ENCODE measurements at regions not wholly inside any gene's neighbourhood (a gene's known extent, or its start where the extent isn't known, plus 50 kb on each side); places are given as distances from the start of the nearest gene placed in this dataset.
A peak's percentile ranks its signal among the peaks of the same experiment; 100 is the strongest.

DNA sequence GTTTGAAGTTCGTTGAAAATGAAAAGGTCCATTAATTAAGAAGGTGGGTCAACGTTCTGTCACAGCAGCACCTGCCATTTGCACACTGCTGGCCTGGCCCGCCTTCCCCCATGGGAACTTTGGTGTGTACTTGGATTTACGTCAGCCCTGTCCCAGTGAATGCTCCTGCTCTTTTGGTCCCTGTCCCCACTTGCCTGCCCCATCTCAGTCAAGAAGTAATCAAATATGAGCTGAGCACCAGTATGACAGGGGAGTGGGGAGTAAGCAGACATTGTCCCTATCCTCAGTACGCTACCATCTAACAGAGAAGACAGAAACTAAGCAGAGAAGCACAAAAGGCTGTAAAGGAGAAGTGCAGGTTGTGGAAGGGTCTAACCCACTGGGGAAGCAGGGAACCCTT lies 65.1 kb downstream of the SLC4A3 start:
- Histone ChIP-seq H3K9me3 (ENCODE audit: control insufficient read depth, insufficient read depth, low read depth, low read length) (0 out of 2 replicates have a peak, but pooled peaks cover 3% of the 10 kb centered on the region), H3K27ac (ENCODE audit: low read depth, low read length) (no peak overlapping the region), H3K36me3 (ENCODE audit: control insufficient read depth, insufficient read depth, low read length) (no peaks in the 10 kb centered on the region), H3K9ac (ENCODE audit: low read length) (no peak overlapping the region), H3K4me1 (ENCODE audit: control insufficient read depth, insufficient read depth, low read length) (peaks cover 18% of the 10 kb centered on the region; the same call in 1 of the 2 replicates), H3K27me3 (ENCODE audit: control insufficient read depth, insufficient read depth, low read length) (no peaks in the 10 kb centered on the region), H3K4me3 (ENCODE audit: low read depth, low read length) (no peak overlapping the region)

DNA sequence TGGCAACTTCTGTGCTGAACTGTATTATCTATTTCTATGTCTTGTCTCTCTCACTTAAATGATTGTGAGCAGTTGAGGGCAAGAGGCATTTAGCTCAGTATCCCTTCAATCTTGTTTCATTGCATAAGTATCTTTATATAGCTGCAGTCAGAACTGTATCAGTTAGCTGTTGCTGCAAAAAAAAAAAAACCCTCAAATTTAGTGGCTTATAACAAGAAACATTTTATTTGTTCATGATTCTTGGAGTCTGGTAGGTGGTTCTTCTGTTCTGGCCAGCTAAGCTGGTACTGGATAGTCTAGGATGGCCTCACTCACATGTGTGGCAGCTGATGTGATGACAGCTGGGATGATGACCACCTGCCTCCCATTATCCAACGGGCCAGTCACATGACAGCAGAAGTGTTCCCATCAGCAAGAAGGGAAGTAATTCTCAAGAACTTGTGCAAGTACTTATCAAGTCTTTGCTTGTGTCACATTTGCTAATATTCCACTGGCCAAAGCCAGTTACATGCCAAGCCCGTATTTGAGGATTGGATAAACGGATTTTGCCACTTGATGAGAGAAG lies 67.8 kb downstream of the SLC4A3 start:
- H3K27me3 ChIP-seq (ENCODE audit: control insufficient read depth, insufficient read depth, low read length) = no peaks in the 10 kb centered on the region
- H3K27ac ChIP-seq (ENCODE audit: low read depth, low read length) = no peak overlapping the region
- H3K9ac ChIP-seq (ENCODE audit: low read length) = no peak overlapping the region
- 0 out of 2 replicates have a peak, but pooled peaks cover 3% of the 10 kb centered on the region for H3K9me3 ChIP-seq (ENCODE audit: control insufficient read depth, insufficient read depth, low read depth, low read length)
- no peak overlapping the region for H3K4me3 ChIP-seq (ENCODE audit: low read depth, low read length)
- no peaks in the 10 kb centered on the region for H3K36me3 ChIP-seq (ENCODE audit: control insufficient read depth, insufficient read depth, low read length)
- peaks cover 23% of the 10 kb centered on the region for H3K4me1 ChIP-seq (ENCODE audit: control insufficient read depth, insufficient read depth, low read length)

DNA sequence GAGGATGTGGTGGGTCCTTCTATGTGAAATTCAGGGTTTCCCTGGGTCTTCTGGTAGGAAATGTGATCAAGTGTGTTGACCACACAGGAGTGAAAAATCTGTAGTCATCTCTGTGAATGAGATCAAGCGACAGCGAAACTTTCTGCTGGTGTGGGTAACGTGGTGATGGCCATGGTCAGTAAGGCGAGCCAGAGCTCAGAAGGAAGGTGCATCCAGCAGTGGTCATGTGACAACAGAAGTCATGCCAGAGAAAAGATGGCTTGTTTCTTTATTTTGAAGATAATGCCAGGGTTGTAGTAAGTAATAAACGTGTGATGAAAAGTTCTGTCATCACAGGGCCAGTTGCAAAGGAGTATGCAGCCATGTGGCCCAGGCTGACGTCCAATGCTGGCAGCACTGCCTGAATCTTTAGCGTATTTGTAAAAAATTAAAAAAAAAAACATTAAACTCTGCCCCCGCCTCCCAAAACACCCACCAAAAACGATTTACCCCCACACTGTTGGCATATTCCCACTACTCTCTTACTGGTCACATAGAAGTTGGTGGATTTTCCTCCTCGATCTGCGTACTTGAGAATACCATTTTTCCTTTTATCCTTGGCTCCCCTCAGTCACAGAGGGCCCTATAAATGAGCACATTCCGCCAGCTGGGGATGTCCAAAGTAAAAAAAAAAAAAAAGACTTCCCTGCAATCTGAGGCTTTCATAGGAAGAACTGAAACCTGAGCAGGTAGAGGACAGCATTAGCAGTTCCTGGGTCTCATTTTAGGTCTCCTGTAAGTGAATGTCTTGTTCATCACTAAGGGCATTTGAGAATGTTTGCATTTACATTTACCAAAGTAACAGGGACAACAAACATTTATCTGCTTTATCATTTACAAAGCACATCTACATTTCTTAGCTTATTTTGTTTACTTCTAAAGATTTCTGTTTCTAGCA lies 70.6 kb downstream of the SLC4A3 start:
- Histone ChIP-seq H3K9ac (ENCODE audit: low read length) (peak overlapping the region; percentile 44), H3K9me3 (ENCODE audit: control insufficient read depth, insufficient read depth, low read depth, low read length) (peaks cover 3% of the 10 kb centered on the region; the same call in 1 of the 2 replicates), H3K4me3 (ENCODE audit: low read depth, low read length) (0 out of 2 replicates have a peak overlapping the region, but pooled peaks have one; percentile 10), H3K4me1 (ENCODE audit: control insufficient read depth, insufficient read depth, low read length) (peaks cover 41% of the 10 kb centered on the region), H3K36me3 (ENCODE audit: control insufficient read depth, insufficient read depth, low read length) (no peaks in the 10 kb centered on the region), H3K27ac (ENCODE audit: low read depth, low read length) (no peak overlapping the region), H3K27me3 (ENCODE audit: control insufficient read depth, insufficient read depth, low read length) (no peaks in the 10 kb centered on the region)

DNA sequence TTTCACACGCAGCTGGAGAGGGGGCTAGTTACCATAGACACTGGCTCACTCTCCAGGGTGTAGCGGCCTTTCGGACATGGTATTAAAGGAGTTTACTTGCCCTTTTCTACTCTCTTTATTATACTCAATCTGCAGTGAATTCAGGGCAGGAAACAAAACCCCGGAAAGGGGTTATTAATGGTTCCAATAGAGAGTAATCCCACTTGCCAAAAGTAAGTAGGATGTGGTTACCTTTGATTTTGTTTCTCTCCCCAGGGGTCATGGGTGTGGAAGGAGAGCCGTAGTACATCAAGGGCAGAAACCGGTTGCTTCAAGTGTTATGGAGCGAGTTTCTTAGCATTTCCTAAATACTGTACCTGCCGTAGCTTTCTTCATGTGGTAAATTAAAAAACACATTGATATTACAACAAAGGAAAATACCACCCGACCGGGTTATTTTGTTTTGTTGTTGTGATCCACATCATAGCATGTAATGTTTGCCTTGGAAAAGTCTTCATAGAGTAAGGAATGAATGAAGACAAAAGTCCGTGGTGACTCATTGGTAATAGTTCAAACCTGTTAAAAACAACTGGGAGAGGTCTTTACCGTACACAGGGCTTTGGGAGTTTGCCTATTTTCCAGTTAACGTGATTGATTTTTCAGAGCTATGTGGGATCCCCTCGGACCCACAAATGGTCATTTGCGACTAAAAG lies 71.5 kb downstream of the SLC4A3 start:
- Histone ChIP-seq H3K36me3 (ENCODE audit: control insufficient read depth, insufficient read depth, low read length) (no peaks in the 10 kb centered on the region), H3K9me3 (ENCODE audit: control insufficient read depth, insufficient read depth, low read depth, low read length) (peaks cover 3% of the 10 kb centered on the region; the same call in 1 of the 2 replicates), H3K4me3 (ENCODE audit: low read depth, low read length) (0 out of 2 replicates have a peak overlapping the region, but pooled peaks have one; percentile 10), H3K27ac (ENCODE audit: low read depth, low read length) (0 out of 2 replicates have a peak overlapping the region, but pooled peaks have one; percentile 10), H3K9ac (ENCODE audit: low read length) (peak overlapping the region; percentile 44), H3K27me3 (ENCODE audit: control insufficient read depth, insufficient read depth, low read length) (no peaks in the 10 kb centered on the region), H3K4me1 (ENCODE audit: control insufficient read depth, insufficient read depth, low read length) (peaks cover 45% of the 10 kb centered on the region)

DNA sequence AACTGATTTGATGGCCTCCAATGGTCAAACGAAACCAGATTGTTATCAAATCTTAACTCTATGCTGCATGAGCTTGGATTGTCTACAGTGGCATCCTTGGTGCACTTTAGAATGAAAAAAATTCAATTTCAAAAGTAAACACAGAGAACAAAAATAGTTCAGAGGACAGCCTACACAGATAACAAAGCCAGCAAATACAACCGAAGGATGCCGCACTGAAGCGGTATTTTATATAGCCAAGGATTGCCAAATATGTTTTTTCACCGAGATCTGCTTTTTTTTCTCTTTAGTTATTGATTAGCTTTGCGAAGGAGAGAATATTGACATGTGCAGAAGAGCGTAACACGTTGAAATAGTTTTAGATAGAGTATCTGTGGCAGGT lies 72.0 kb downstream of the SLC4A3 start:
- 0 out of 2 replicates have a peak overlapping the region, but pooled peaks have one; percentile 10 for H3K4me3 ChIP-seq (ENCODE audit: low read depth, low read length)
- 0 out of 2 replicates have a peak overlapping the region, but pooled peaks have one; percentile 10 for H3K27ac ChIP-seq (ENCODE audit: low read depth, low read length)
- H3K27me3 ChIP-seq (ENCODE audit: control insufficient read depth, insufficient read depth, low read length) = no peaks in the 10 kb centered on the region
- peaks cover 3% of the 10 kb centered on the region; the same call in 1 of the 2 replicates for H3K9me3 ChIP-seq (ENCODE audit: control insufficient read depth, insufficient read depth, low read depth, low read length)
- peaks cover 45% of the 10 kb centered on the region for H3K4me1 ChIP-seq (ENCODE audit: control insufficient read depth, insufficient read depth, low read length)
- no peak overlapping the region for H3K9ac ChIP-seq (ENCODE audit: low read length)
- no peaks in the 10 kb centered on the region for H3K36me3 ChIP-seq (ENCODE audit: control insufficient read depth, insufficient read depth, low read length)

DNA sequence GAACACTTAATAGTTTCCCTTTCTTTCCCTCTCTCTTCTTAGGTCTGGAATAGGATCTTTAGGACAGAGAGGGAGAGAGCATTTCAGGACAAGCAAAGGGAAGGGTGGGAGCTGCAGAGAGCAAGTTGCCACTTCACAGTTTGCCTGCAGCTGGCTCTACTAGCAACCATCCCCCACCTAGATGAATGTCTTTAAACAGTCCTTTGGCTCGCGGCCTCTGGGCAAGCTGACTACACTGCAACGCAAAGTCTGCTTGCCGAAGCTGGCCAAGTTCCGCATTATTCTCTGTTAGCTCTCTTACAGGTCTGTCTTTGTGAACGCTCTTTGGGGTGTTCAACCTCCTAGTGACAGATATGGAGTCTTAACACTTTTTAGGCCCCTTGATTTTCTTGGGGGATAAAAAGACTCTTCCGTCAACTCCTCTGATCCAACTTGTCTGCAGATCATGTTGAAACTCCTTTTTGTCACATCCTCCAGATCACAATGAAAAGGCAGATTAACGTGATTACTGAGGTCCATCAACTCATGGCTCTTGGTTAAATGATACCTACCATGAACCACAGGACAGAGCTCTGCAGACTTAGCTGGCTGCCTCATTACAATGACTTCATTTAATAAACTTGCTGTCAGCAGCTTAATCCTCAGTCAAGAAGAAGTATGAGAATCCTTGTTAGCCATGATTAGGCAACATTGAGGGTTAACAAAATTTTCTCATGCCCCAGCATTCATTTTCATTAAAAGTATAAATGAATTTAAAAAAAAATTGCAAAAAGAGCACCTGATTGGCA lies 74.6 kb downstream of the SLC4A3 start:
- Histone ChIP-seq H3K4me3 (ENCODE audit: low read depth, low read length) (no peak overlapping the region), H3K9me3 (ENCODE audit: control insufficient read depth, insufficient read depth, low read depth, low read length) (no peaks in the 10 kb centered on the region; the same call in 1 of the 2 replicates), H3K36me3 (ENCODE audit: control insufficient read depth, insufficient read depth, low read length) (no peaks in the 10 kb centered on the region), H3K4me1 (ENCODE audit: control insufficient read depth, insufficient read depth, low read length) (peaks cover 52% of the 10 kb centered on the region), H3K27me3 (ENCODE audit: control insufficient read depth, insufficient read depth, low read length) (no peaks in the 10 kb centered on the region), H3K9ac (ENCODE audit: low read length) (no peak overlapping the region), H3K27ac (ENCODE audit: low read depth, low read length) (no peak overlapping the region)

DNA sequence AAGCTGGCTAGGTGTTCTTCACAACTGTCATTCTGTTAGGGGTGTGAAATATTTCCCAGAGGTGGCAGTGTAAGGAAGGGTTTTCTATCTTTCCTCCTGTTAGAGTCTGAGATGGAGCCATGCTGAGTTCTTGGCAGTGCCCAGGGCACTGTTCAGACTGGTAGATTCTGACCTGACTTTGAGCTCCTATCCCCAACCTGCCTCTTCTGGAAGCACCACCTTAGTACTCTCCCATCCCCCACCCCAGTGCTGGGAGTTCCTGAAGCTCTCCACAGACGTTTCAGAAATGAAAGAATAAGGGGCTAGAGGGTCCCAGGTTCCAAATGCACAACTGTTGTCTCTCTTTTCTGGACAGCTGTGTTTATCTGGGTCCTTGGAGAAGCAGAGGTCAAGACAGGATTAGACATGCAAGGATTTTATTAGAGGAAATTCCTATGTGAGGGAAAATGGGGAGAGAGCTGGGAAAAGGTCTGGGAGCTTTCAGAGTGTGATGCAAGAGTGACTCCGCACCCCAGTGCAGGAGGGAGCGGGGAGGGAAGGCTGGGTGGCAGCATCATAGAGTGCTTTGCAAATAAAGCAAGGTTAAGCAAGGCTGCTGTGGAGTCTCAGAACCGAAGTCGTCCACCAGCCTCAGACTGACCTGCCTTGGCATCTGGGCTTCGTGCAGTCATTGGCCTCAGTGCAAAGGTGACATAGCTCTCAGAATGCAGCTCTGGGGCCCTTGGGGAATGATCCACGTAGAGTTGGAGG lies 75.5 kb downstream of the SLC4A3 start:
- Histone ChIP-seq H3K4me3 (ENCODE audit: low read depth, low read length) (no peak overlapping the region), H3K36me3 (ENCODE audit: control insufficient read depth, insufficient read depth, low read length) (no peaks in the 10 kb centered on the region), H3K9me3 (ENCODE audit: control insufficient read depth, insufficient read depth, low read depth, low read length) (no peaks in the 10 kb centered on the region; the same call in 1 of the 2 replicates), H3K27ac (ENCODE audit: low read depth, low read length) (no peak overlapping the region), H3K4me1 (ENCODE audit: control insufficient read depth, insufficient read depth, low read length) (peaks cover 58% of the 10 kb centered on the region), H3K27me3 (ENCODE audit: control insufficient read depth, insufficient read depth, low read length) (no peaks in the 10 kb centered on the region), H3K9ac (ENCODE audit: low read length) (no peak overlapping the region)

DNA sequence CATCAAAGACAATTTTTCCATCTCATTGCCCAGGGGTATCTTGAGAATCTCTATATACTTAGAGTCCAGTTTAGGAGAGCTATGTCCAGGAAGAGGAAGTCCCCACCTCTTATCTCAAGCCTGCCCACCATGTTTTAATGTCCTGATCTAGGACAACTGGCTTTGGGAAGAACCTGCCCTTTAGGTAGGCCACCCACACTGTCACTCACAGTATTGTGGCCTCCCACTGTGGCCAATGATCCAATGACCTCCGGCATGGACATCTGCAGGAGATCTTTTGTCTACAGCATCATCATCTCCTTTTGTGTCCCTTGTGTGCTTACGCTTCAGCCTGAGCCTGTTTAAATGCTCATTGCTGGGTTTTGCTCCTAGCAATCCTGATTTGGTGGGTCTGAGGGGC lies 77.4 kb downstream of the SLC4A3 start:
- Histone ChIP-seq H3K9ac (ENCODE audit: low read length) (no peak overlapping the region), H3K27ac (ENCODE audit: low read depth, low read length) (no peak overlapping the region), H3K27me3 (ENCODE audit: control insufficient read depth, insufficient read depth, low read length) (no peaks in the 10 kb centered on the region), H3K4me1 (ENCODE audit: control insufficient read depth, insufficient read depth, low read length) (peaks cover 43% of the 10 kb centered on the region), H3K9me3 (ENCODE audit: control insufficient read depth, insufficient read depth, low read depth, low read length) (no peaks in the 10 kb centered on the region; the same call in 1 of the 2 replicates), H3K36me3 (ENCODE audit: control insufficient read depth, insufficient read depth, low read length) (no peaks in the 10 kb centered on the region), H3K4me3 (ENCODE audit: low read depth, low read length) (no peak overlapping the region)

DNA sequence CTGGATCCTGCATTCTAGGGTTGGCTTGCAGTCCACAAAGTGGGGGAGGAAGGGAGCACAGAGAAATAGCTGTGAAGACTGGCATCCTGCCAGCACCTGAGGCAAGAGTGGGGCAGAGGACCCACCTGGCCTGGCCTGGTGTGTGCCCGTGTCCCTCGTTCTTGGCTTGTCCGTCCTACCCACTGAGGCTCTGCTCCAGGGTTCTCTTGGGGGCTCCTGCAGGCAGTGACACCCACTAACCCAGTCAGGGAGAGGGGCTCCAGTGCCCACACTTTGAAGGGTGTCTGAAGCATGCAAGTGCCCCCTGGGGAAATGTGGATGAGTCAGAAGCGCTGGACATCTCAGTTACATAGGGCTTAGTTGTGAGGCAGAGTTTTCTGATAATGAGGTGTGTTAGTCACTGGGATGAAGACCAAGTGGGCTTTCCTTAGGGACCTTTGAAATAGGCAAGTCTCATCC lies 79.4 kb downstream of the SLC4A3 start:
- Histone ChIP-seq H3K4me1 (ENCODE audit: control insufficient read depth, insufficient read depth, low read length) (peaks cover 37% of the 10 kb centered on the region), H3K36me3 (ENCODE audit: control insufficient read depth, insufficient read depth, low read length) (no peaks in the 10 kb centered on the region), H3K9ac (ENCODE audit: low read length) (no peak overlapping the region), H3K27me3 (ENCODE audit: control insufficient read depth, insufficient read depth, low read length) (no peaks in the 10 kb centered on the region), H3K9me3 (ENCODE audit: control insufficient read depth, insufficient read depth, low read depth, low read length) (no peaks in the 10 kb centered on the region), H3K27ac (ENCODE audit: low read depth, low read length) (no peak overlapping the region), H3K4me3 (ENCODE audit: low read depth, low read length) (no peak overlapping the region)

Data from HUES6 (cell line).